Loucy (cell line): ENCODE measurements at regions not wholly inside any gene's neighbourhood (a gene's known extent, or its start where the extent isn't known, plus 50 kb on each side); places are given as distances from the start of the nearest gene placed in this dataset.

ENCODE experiments used
- H2AFZ ChIP-seq: fragments of 200-600 bp; sonication (generic); 2 replicates; pipeline ENCODE4 v1.6.0; 2016; ENCODE audit warnings: antibody characterized with exemption, mild to moderate bottlenecking, low read length, moderate library complexity
- H3F3A ChIP-seq: fragments of 200-600 bp; 2 replicates; pipeline ENCODE4 v1.6.0; 2016; ENCODE audit warnings: antibody characterized with exemption, low read depth, mild to moderate bottlenecking
- H3K27me3 ChIP-seq: fragments of 200-600 bp; sonication (generic); 2 replicates; pipeline ENCODE4 v1.6.1; 2014; ENCODE audit warnings: low read length, mild to moderate bottlenecking; ENCODE audit not compliant: insufficient read depth, poor library complexity, severe bottlenecking
- H3K36me3 ChIP-seq: fragments of 200-600 bp; sonication (generic); 2 replicates; pipeline ENCODE4 v1.6.1; 2016; ENCODE audit warnings: low read length; ENCODE audit not compliant: insufficient read depth
- H3K4me1 ChIP-seq: fragments of 200-600 bp; sonication (generic); 2 replicates; pipeline ENCODE4 v1.5.1; 2014; ENCODE audit warnings: low read length, mild to moderate bottlenecking; ENCODE audit not compliant: insufficient read depth, poor library complexity, severe bottlenecking
- H3K4me2 ChIP-seq: fragments of 200-600 bp; sonication (generic); 2 replicates; pipeline ENCODE4 v1.6.0; 2014; ENCODE audit warnings: antibody characterized with exemption, low read length, low read depth, mild to moderate bottlenecking; ENCODE audit not compliant: poor library complexity, severe bottlenecking
- H3K4me3 ChIP-seq: fragments of 200-600 bp; sonication (generic); 2 replicates; pipeline ENCODE4 v1.5.1; 2014; ENCODE audit warnings: low read length, mild to moderate bottlenecking, mixed read lengths; ENCODE audit not compliant: poor library complexity, severe bottlenecking
- H3K79me2 ChIP-seq: fragments of 200-600 bp; sonication (generic); 2 replicates; pipeline ENCODE4 v1.6.1; 2014; ENCODE audit warnings: low read length; ENCODE audit not compliant: insufficient read depth
- H3K9ac ChIP-seq: fragments of 200-600 bp; sonication (generic); 2 replicates; pipeline ENCODE4 v1.6.0; 2014; ENCODE audit warnings: mild to moderate bottlenecking, low read depth, low read length, moderate library complexity; ENCODE audit not compliant: poor library complexity, severe bottlenecking
- H3K9me2 ChIP-seq: fragments of 200-600 bp; sonication (generic); replicated peaks from 2 replicates; pipeline ENCODE4 v1.6.1; 2016; ENCODE audit warnings: low read depth, low read length, mixed read lengths
- H3K9me3 ChIP-seq: fragments of 200-600 bp; sonication (generic); 2 replicates; pipeline ENCODE4 v1.6.1; 2014; ENCODE audit warnings: mild to moderate bottlenecking, antibody characterized with exemption, low read length, low read depth; ENCODE audit not compliant: insufficient read depth
- H4K20me1 ChIP-seq: fragments of 200-600 bp; sonication (generic); 2 replicates; pipeline ENCODE4 v1.6.0; 2014; ENCODE audit warnings: antibody characterized with exemption, low read length, mild to moderate bottlenecking; ENCODE audit not compliant: insufficient read depth, poor library complexity, severe bottlenecking
- CTCF ChIP-seq: fragments of 200-600 bp; sonication (generic); conservative IDR thresholded peaks from 2 replicates; pipeline ENCODE4 v1.5.1; 2014; ENCODE audit warnings: mild to moderate bottlenecking, antibody characterized with exemption, low read length
- EZH2phosphoT487 ChIP-seq: fragments of 200-600 bp; IDR thresholded peaks from 2 replicates; pipeline ENCODE4 v1.6.1; 2018; ENCODE audit warnings: antibody characterized with exemption, mild to moderate bottlenecking, moderate library complexity, borderline replicate concordance

GRCh38 chr2:60356346-60356745 lies 197.1 kb downstream of the BCL11A start:
- Histone ChIP-seq H3K79me2 (no peaks in the 10 kb centered on the region), H3F3A (no peaks in the 10 kb centered on the region), H3K9ac (no peak overlapping the region), H4K20me1 (no peaks in the 10 kb centered on the region), H3K4me1 (peaks cover 12% of the 10 kb centered on the region), H3K36me3 (no peaks in the 10 kb centered on the region), H3K9me2 (no peaks in the 10 kb centered on the region), H3K9me3 (no peaks in the 10 kb centered on the region), H2AFZ (no peak overlapping the region), H3K4me3 (peak overlapping the region; percentile 15), H3K4me2 (peak overlapping the region; percentile 52), H3K27me3 (no peaks in the 10 kb centered on the region)
- TF ChIP-seq CTCF (no peak), EZH2phosphoT487 (no peak)

GRCh38 chr2:60355849-60356261 lies 197.6 kb downstream of the BCL11A start:
- H3K36me3 ChIP-seq = no peaks in the 10 kb centered on the region
- H3K79me2 ChIP-seq = no peaks in the 10 kb centered on the region
- peak overlapping the region; percentile 52 for H3K4me2 ChIP-seq
- H2AFZ ChIP-seq = no peak overlapping the region
- no peaks in the 10 kb centered on the region for H4K20me1 ChIP-seq
- H3F3A ChIP-seq = no peaks in the 10 kb centered on the region
- H3K27me3 ChIP-seq = no peaks in the 10 kb centered on the region
- peak overlapping the region; percentile 15 for H3K4me3 ChIP-seq
- H3K9me3 ChIP-seq = no peaks in the 10 kb centered on the region
- H3K9me2 ChIP-seq = no peaks in the 10 kb centered on the region
- H3K4me1 ChIP-seq = peaks cover 12% of the 10 kb centered on the region
- TF ChIP-seq CTCF = no peak
- TF ChIP-seq EZH2phosphoT487 = no peak
- H3K9ac ChIP-seq = no peak overlapping the region

GRCh38 chr2:60354713-60355112 lies 198.7 kb downstream of the BCL11A start:
- Histone ChIP-seq H4K20me1 (no peaks in the 10 kb centered on the region), H3K9ac (no peak overlapping the region)

More at GRCh38 chr2:60354713-60355112, 198.7 kb downstream of the BCL11A start:
- no peaks in the 10 kb centered on the region for H3K9me2 ChIP-seq
- H3K4me3 ChIP-seq = no peak overlapping the region
- no peaks in the 10 kb centered on the region for H3F3A ChIP-seq
- H3K9me3 ChIP-seq = no peaks in the 10 kb centered on the region
- no peak overlapping the region for H3K4me2 ChIP-seq
- H3K4me1 ChIP-seq = peaks cover 12% of the 10 kb centered on the region
- H3K27me3 ChIP-seq = no peaks in the 10 kb centered on the region
- TF ChIP-seq EZH2phosphoT487 (no peak), CTCF (no peak)
- H3K79me2 ChIP-seq = no peaks in the 10 kb centered on the region
- H3K36me3 ChIP-seq = no peaks in the 10 kb centered on the region
- no peak overlapping the region for H2AFZ ChIP-seq
